Sigmoid colon (tissue), 4 donors: ENCODE measurements at regions not wholly inside any gene's neighbourhood (a gene's known extent, or its start where the extent isn't known, plus 50 kb on each side); places are given as distances from the start of the nearest gene placed in this dataset.

Experiments used
- EP300 ChIP-seq, 4 donors: sonication (generic); formaldehyde crosslinking; IDR thresholded peaks; one replicate each; pipeline ENCODE4 v1.6.1; 2017; ENCODE audit warnings: antibody characterized with exemption in 4 of 4
- POLR2A ChIP-seq, 2 donors: fragments of 450-650 bp; IDR thresholded peaks; one replicate each; pipeline ENCODE4 v1.6.1; 2016; ENCODE audit warnings: antibody characterized with exemption in 2 of 2, mild to moderate bottlenecking in 2 of 2, moderate library complexity in 2 of 2
- POLR2AphosphoS5 ChIP-seq, 4 donors: sonication (generic); formaldehyde crosslinking; IDR thresholded peaks; one replicate each; pipeline ENCODE4 v1.6.1; 2017; ENCODE audit warnings: antibody characterized with exemption in 4 of 4
- TF ChIP-seq, protein P1 (sequence below), 4 experiments: fragments of 450-650 bp in 3 of 4; fragments of 200-600 bp in 1 of 4; IDR thresholded peaks; one replicate each; pipeline ENCODE4 v1.5.1; 2016 to 2019; ENCODE audit warnings: antibody characterized with exemption in 4 of 4, mild to moderate bottlenecking in 3 of 4, moderate library complexity in 2 of 4

DNA sequence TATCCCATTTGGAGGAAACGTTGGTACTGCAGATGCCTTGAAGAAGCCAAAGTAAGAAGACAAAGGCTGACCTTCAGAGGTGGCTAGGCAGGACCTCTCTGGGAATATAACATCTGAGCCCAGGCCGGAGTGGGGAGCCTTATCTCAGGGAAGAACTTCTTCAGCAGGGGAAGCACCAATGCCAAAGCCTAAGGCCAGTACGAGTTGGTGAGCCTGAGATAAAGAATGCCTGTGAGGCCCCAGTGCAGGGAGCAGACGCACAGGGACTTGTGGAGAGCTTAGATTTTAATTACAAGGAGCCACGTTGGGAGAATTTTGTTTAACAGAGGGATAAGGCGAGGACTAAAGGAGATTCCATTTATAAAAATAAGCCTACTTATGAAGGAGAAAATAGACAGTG lies 468.8 kb upstream of the RUNX1 start:
- TF ChIP-seq POLR2A (IDR thresholded peaks at IDR 0.05) = no peak
- TF ChIP-seq, protein P1, sequence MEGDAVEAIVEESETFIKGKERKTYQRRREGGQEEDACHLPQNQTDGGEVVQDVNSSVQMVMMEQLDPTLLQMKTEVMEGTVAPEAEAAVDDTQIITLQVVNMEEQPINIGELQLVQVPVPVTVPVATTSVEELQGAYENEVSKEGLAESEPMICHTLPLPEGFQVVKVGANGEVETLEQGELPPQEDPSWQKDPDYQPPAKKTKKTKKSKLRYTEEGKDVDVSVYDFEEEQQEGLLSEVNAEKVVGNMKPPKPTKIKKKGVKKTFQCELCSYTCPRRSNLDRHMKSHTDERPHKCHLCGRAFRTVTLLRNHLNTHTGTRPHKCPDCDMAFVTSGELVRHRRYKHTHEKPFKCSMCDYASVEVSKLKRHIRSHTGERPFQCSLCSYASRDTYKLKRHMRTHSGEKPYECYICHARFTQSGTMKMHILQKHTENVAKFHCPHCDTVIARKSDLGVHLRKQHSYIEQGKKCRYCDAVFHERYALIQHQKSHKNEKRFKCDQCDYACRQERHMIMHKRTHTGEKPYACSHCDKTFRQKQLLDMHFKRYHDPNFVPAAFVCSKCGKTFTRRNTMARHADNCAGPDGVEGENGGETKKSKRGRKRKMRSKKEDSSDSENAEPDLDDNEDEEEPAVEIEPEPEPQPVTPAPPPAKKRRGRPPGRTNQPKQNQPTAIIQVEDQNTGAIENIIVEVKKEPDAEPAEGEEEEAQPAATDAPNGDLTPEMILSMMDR (IDR thresholded peaks at IDR 0.05) = no peak
- no peak for TF ChIP-seq POLR2AphosphoS5 (IDR thresholded peaks at IDR 0.05)
- no peak for TF ChIP-seq EP300 (IDR thresholded peaks at IDR 0.05)
